ENCODE measurements at regions not wholly inside any gene's neighbourhood (a gene's known extent, or its start where the extent isn't known, plus 50 kb on each side); places are given as distances from the start of the nearest gene placed in this dataset.

DNA sequence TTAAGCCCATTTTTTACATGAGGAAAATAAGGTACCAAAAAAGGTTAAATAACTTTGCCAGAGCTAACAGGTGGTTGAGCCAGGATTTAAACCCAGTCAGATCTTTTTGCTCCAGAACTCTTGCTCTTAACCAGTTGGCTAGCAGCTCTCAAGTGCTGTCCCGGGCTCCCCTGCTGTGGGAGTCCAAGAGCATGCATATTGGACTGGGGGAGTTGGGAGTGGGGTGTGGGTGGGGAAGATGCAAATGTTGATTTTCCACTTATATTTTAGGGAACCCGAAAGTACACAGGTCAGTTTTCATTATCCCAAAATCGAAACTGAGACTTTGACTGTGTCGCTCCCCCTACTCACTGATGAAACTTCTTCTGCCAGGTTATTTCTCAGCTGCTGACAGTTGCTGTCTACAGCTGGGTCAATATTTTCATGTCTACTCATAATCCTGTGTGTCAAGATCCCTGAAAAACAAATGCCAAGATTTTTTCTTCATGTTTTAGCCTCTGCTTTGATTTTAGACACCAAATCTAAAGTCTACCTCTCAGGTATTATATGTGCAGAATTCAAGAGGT, 172.3 kb upstream of the TMPO start:
- TF ChIP-seq, protein P1, sequence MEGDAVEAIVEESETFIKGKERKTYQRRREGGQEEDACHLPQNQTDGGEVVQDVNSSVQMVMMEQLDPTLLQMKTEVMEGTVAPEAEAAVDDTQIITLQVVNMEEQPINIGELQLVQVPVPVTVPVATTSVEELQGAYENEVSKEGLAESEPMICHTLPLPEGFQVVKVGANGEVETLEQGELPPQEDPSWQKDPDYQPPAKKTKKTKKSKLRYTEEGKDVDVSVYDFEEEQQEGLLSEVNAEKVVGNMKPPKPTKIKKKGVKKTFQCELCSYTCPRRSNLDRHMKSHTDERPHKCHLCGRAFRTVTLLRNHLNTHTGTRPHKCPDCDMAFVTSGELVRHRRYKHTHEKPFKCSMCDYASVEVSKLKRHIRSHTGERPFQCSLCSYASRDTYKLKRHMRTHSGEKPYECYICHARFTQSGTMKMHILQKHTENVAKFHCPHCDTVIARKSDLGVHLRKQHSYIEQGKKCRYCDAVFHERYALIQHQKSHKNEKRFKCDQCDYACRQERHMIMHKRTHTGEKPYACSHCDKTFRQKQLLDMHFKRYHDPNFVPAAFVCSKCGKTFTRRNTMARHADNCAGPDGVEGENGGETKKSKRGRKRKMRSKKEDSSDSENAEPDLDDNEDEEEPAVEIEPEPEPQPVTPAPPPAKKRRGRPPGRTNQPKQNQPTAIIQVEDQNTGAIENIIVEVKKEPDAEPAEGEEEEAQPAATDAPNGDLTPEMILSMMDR (IDR thresholded peaks at IDR 0.05; ENCODE audit: poor library complexity, severe bottlenecking): no peak
- TF ChIP-seq TAF1 (IDR thresholded peaks at IDR 0.05; ENCODE audit: low read depth) (no peak), EZH2 (IDR thresholded peaks at IDR 0.05; ENCODE audit: borderline replicate concordance, insufficient read depth, low read length, poor library complexity, severe bottlenecking) (no peak), EP300 (conservative IDR thresholded peaks at IDR 0.05; ENCODE audit: poor library complexity, severe bottlenecking) (no peak), SMC3 (conservative IDR thresholded peaks at IDR 0.05; ENCODE audit: poor library complexity) (no peak), MXI1 (conservative IDR thresholded peaks at IDR 0.05; ENCODE audit: poor library complexity, severe bottlenecking) (no peak), POLR2AphosphoS5 (IDR thresholded peaks at IDR 0.05) (no peak)
- no peaks in the 10 kb centered on the region for H3K79me2 ChIP-seq (replicated peaks; ENCODE audit: insufficient read depth, low read length)
- H2AFZ ChIP-seq (ENCODE audit: low read depth, low read length): no peak overlapping the region
- H3K4me2 ChIP-seq (ENCODE audit: low read length): no peak overlapping the region
- H3K27me3 ChIP-seq (ENCODE audit: insufficient read depth, low read depth, low read length): no peaks in the 10 kb centered on the region
- H3K36me3 ChIP-seq (ENCODE audit: insufficient read depth, low read length): no peaks in the 10 kb centered on the region
- no peaks in the 10 kb centered on the region for H3K9me2 ChIP-seq (ENCODE audit: insufficient read depth, low read length)
- no peak overlapping the region for H3K27ac ChIP-seq (ENCODE audit: low read length)
- H3F3A ChIP-seq (ENCODE audit: insufficient read depth, low read length, poor library complexity, severe bottlenecking): no peaks in the 10 kb centered on the region
- no peak overlapping the region for H3K4me3 ChIP-seq (ENCODE audit: low read length)
- H4K20me1 ChIP-seq (ENCODE audit: insufficient read depth): no peaks in the 10 kb centered on the region
- H3K9me3 ChIP-seq (ENCODE audit: low read length): no peaks in the 10 kb centered on the region
- no peak overlapping the region for H3K9ac ChIP-seq (ENCODE audit: low read length)

DNA sequence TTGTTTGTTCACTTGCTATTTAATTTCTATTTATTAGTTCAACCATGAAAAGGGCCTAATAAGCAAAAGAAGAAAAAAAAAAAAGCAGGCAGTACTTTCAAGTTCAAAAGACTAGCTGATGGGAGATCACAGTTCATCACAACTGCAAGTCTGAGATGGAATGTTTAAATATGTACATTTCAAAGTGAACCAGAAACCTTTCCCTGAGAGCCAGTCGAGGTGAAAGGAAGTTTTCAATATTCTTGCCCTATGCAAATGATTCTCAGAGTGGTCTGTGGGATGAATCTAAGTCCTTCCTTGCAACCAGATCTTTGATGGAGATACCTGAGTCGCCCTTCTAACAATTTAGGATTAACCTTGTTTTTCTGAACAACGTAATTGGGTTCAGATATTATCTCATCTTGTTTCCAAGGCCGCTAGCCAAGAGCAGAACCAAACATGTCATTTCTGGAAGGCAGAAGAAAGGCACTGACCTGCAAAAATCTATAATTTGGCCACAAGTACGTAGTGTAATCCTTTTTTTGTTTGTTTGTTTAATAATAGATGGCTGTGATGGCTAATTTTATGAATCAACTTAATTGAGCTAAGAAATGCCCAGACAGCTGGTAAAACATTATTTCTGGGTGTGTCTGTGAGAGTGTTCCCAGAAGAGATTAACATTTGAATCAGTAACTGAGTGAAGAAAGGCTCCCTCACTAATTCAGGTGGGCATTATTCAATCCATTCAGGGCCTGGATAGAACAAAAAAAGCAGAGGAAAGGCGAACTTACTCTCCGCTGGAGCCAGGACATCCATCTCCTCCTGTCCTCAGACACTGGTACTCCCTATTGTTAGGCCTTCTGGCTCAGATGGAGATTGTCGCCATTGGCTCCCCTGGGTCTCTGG, 171.1 kb upstream of the TMPO start:
- Histone ChIP-seq H3K27me3 (ENCODE audit: insufficient read depth, low read depth, low read length) (no peaks in the 10 kb centered on the region), H3K4me3 (ENCODE audit: low read length) (no peak overlapping the region), H3K9ac (ENCODE audit: low read length) (no peak overlapping the region), H3K4me2 (ENCODE audit: low read length) (no peak overlapping the region), H3F3A (ENCODE audit: insufficient read depth, low read length, poor library complexity, severe bottlenecking) (no peaks in the 10 kb centered on the region), H3K79me2 (replicated peaks; ENCODE audit: insufficient read depth, low read length) (no peaks in the 10 kb centered on the region), H3K27ac (ENCODE audit: low read length) (no peak overlapping the region), H3K9me3 (ENCODE audit: low read length) (no peaks in the 10 kb centered on the region), H3K9me2 (ENCODE audit: insufficient read depth, low read length) (no peaks in the 10 kb centered on the region), H2AFZ (ENCODE audit: low read depth, low read length) (no peak overlapping the region), H4K20me1 (ENCODE audit: insufficient read depth) (no peaks in the 10 kb centered on the region), H3K36me3 (ENCODE audit: insufficient read depth, low read length) (no peaks in the 10 kb centered on the region)
- TF ChIP-seq EZH2 (IDR thresholded peaks at IDR 0.05; ENCODE audit: borderline replicate concordance, insufficient read depth, low read length, poor library complexity, severe bottlenecking) (no peak), SMC3 (conservative IDR thresholded peaks at IDR 0.05; ENCODE audit: poor library complexity) (no peak), TAF1 (IDR thresholded peaks at IDR 0.05; ENCODE audit: low read depth) (no peak), POLR2AphosphoS5 (IDR thresholded peaks at IDR 0.05) (no peak), MXI1 (conservative IDR thresholded peaks at IDR 0.05; ENCODE audit: poor library complexity, severe bottlenecking) (no peak), EP300 (conservative IDR thresholded peaks at IDR 0.05; ENCODE audit: poor library complexity, severe bottlenecking) (no peak), RAD21 (conservative IDR thresholded peaks at IDR 0.05) (no peak)
- TF ChIP-seq, protein P1 (IDR thresholded peaks at IDR 0.05; ENCODE audit: poor library complexity, severe bottlenecking): no peak
- TF ChIP-seq, protein P2, sequence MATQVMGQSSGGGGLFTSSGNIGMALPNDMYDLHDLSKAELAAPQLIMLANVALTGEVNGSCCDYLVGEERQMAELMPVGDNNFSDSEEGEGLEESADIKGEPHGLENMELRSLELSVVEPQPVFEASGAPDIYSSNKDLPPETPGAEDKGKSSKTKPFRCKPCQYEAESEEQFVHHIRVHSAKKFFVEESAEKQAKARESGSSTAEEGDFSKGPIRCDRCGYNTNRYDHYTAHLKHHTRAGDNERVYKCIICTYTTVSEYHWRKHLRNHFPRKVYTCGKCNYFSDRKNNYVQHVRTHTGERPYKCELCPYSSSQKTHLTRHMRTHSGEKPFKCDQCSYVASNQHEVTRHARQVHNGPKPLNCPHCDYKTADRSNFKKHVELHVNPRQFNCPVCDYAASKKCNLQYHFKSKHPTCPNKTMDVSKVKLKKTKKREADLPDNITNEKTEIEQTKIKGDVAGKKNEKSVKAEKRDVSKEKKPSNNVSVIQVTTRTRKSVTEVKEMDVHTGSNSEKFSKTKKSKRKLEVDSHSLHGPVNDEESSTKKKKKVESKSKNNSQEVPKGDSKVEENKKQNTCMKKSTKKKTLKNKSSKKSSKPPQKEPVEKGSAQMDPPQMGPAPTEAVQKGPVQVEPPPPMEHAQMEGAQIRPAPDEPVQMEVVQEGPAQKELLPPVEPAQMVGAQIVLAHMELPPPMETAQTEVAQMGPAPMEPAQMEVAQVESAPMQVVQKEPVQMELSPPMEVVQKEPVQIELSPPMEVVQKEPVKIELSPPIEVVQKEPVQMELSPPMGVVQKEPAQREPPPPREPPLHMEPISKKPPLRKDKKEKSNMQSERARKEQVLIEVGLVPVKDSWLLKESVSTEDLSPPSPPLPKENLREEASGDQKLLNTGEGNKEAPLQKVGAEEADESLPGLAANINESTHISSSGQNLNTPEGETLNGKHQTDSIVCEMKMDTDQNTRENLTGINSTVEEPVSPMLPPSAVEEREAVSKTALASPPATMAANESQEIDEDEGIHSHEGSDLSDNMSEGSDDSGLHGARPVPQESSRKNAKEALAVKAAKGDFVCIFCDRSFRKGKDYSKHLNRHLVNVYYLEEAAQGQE (IDR thresholded peaks at IDR 0.05; ENCODE audit: borderline replicate concordance): no peak

Measured in neural cell (in vitro differentiated cells).